ENCODE measurements at regions not wholly inside any gene's neighbourhood (a gene's known extent, or its start where the extent isn't known, plus 50 kb on each side); places are given as distances from the start of the nearest gene placed in this dataset.

DNA sequence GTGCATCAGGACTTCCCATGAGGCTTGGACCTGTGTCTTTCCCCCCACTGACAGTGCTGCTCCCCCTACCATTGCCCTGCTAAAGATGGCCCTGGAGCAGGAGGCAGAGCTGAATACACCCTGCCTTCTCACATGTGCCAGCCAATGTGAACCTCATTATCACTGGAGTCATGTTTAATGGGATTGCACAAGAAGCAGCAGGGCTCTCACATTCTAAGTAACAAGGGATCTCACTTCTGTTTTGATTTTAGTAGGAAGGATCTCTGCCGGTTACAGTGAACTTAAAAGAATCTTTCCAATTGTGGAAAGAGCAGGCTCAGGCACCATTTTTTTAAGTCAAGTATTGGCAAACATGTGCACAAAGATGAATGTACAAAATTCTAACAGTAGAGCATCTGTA is 322.1 kb upstream of the MEX3C start:
- CTCF ChIA-PET, result no interaction called here

DNA sequence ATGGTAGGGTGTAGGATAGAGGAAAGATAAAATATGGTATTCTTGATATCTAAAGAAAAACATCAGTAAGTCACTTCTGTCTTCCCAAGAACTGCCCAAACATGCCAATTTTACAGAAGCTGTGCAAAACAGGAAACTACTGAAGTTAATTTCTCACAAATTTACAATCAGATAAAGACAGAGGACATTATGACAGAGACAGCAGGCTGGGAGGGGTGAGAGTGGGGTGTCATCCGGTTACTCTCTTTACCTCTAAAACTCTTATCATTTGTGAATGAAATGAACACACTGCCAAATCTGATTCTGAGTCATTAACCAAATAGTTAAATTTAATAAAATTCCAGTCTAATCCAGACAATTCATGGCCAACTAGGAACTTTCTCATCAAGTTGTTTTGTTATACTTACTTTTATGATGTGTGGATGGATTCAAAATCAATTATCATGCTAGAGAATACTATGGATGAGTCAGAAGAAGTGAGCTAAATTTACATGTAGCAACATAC is 323.2 kb upstream of the MEX3C start:
- Mint-ChIP-seq H3K4me1 (ENCODE audit: low read depth, unreplicated experiment) (peaks cover 11% of the 10 kb centered on the region), H3K36me3 (ENCODE audit: insufficient read depth, unreplicated experiment) (no peaks in the 10 kb centered on the region), H3K27ac (ENCODE audit: unreplicated experiment) (no peak overlapping the region), H3K27me3 (ENCODE audit: unreplicated experiment) (no peaks in the 10 kb centered on the region), H3K9me3 (ENCODE audit: low read depth, unreplicated experiment) (no peaks in the 10 kb centered on the region), H3K4me3 (ENCODE audit: low read depth, unreplicated experiment) (no peak overlapping the region)
- CTCF ChIA-PET, result no interaction called here
- TF ChIP-seq CTCF (IDR thresholded peaks at IDR 0.05; ENCODE audit: unreplicated experiment), result no peak
- intact Hi-C loops (cut with micrococcal nuclease; ENCODE audit: unreplicated experiment), result no loop called here
- DNase-seq, result no peak
- BruUV-seq (replicated peaks), result no TSS peak

More for the DNA sequence above, 322.1 kb upstream of the MEX3C start:
- H3K36me3 Mint-ChIP-seq (ENCODE audit: insufficient read depth, unreplicated experiment), result no peaks in the 10 kb centered on the region
- TF ChIP-seq CTCF (IDR thresholded peaks at IDR 0.05; ENCODE audit: unreplicated experiment), result no peak
- H3K4me3 Mint-ChIP-seq (ENCODE audit: low read depth, unreplicated experiment), result no peak overlapping the region
- H3K27ac Mint-ChIP-seq (ENCODE audit: unreplicated experiment), result no peak overlapping the region
- intact Hi-C loops (cut with micrococcal nuclease; ENCODE audit: unreplicated experiment), result no loop called here
- no peaks in the 10 kb centered on the region for H3K27me3 Mint-ChIP-seq (ENCODE audit: unreplicated experiment)
- no TSS peak for BruUV-seq (replicated peaks)
- no peaks in the 10 kb centered on the region for H3K9me3 Mint-ChIP-seq (ENCODE audit: low read depth, unreplicated experiment)
- DNase-seq, result no peak
- peaks cover under 1% of the 10 kb centered on the region for H3K4me1 Mint-ChIP-seq (ENCODE audit: low read depth, unreplicated experiment)

DNA sequence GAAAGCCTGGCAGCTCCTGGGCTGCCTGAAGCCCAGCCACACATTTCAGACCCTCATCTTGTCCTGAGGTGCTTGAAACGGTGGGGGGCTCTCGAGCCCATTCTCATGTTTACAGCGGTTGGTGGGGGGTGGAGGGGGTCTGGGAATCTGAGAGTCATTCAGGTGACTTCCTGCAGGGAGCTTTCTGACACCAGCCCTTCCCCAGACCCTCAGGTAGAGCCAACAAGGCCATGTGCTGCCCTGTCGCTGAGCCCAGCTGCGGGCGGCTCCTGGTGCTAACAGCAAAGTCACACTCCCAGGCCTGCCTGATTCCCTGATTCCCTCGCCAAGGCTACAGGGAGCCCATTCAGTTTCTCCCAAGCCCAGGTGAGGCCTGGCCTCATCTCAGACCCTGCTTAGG is 324.9 kb upstream of the MEX3C start:
- DNase-seq, result no peak
- Mint-ChIP-seq H3K4me1 (ENCODE audit: low read depth, unreplicated experiment) (peaks cover 17% of the 10 kb centered on the region), H3K27ac (ENCODE audit: unreplicated experiment) (no peak overlapping the region), H3K27me3 (ENCODE audit: unreplicated experiment) (no peaks in the 10 kb centered on the region), H3K4me3 (ENCODE audit: low read depth, unreplicated experiment) (no peak overlapping the region), H3K36me3 (ENCODE audit: insufficient read depth, unreplicated experiment) (no peaks in the 10 kb centered on the region), H3K9me3 (ENCODE audit: low read depth, unreplicated experiment) (no peaks in the 10 kb centered on the region)
- TF ChIP-seq CTCF (IDR thresholded peaks at IDR 0.05; ENCODE audit: unreplicated experiment), result no peak
- CTCF ChIA-PET, result no interaction called here
- no TSS peak for BruUV-seq (replicated peaks)
- intact Hi-C loops (cut with micrococcal nuclease; ENCODE audit: unreplicated experiment), result no loop called here

DNA sequence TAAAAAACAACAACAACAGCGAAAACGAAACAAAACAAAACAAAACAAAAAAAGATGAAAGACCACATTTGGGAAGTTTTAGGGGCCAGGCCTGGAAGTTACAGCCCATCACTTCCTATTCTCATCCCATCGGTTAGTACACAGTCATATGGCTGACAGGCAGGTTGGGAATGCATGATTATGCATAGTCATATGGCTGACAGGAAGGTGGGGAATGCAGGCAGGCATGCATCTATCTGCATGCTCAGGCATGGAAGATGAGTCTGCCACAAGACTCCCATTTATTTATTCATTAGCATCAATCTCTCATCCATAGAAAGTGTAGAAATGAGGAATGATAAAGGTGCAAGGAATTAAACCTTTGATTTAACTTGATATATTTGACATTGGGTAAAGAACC is 325.3 kb upstream of the MEX3C start:
- H3K27me3 Mint-ChIP-seq (ENCODE audit: unreplicated experiment), result no peaks in the 10 kb centered on the region
- intact Hi-C loops (cut with micrococcal nuclease; ENCODE audit: unreplicated experiment), result no loop called here
- BruUV-seq (replicated peaks), result no TSS peak
- H3K4me3 Mint-ChIP-seq (ENCODE audit: low read depth, unreplicated experiment), result no peak overlapping the region
- H3K4me1 Mint-ChIP-seq (ENCODE audit: low read depth, unreplicated experiment), result peaks cover 17% of the 10 kb centered on the region
- no peaks in the 10 kb centered on the region for H3K9me3 Mint-ChIP-seq (ENCODE audit: low read depth, unreplicated experiment)
- DNase-seq, result no peak
- CTCF ChIA-PET, result no interaction called here
- TF ChIP-seq CTCF (IDR thresholded peaks at IDR 0.05; ENCODE audit: unreplicated experiment), result no peak
- no peaks in the 10 kb centered on the region for H3K36me3 Mint-ChIP-seq (ENCODE audit: insufficient read depth, unreplicated experiment)
- H3K27ac Mint-ChIP-seq (ENCODE audit: unreplicated experiment), result no peak overlapping the region

All from Calu3 (cell line).